DND-41 (cell line): ENCODE measurements at regions not wholly inside any gene's neighbourhood (a gene's known extent, or its start where the extent isn't known, plus 50 kb on each side); places are given as distances from the start of the nearest gene placed in this dataset.

Experiments
- ATAC-seq: fragments of 200-7000 bp; cut with Tn5 transposase; 3 replicates; pipeline ENCODE4 v1.9.1; 2021; ENCODE audit warnings: low read depth; ENCODE audit not compliant: insufficient read depth
- DNase-seq: peaks from one replicate; pipeline ENCODE4 v3.0.0-alpha.2; 2020
- H2AFZ ChIP-seq: 2 replicates; pipeline ENCODE4 v1.6.0; 2012; ENCODE audit warnings: low read depth, low read length
- H3K27ac ChIP-seq: 2 replicates; pipeline ENCODE4 v1.5.1; 2012; ENCODE audit warnings: low read length, inconsistent platforms
- H3K27me3 ChIP-seq: fragments of 200-600 bp; sonication (generic); 2 replicates; pipeline ENCODE4 v1.6.0; 2012; ENCODE audit warnings: low read length, mild to moderate bottlenecking, inconsistent platforms; ENCODE audit not compliant: insufficient read depth, poor library complexity
- H3K36me3 ChIP-seq: 2 replicates; pipeline ENCODE4 v1.5.1; 2012; ENCODE audit warnings: low read length, inconsistent platforms; ENCODE audit not compliant: insufficient read depth
- H3K4me1 ChIP-seq: 2 replicates; pipeline ENCODE4 v1.5.1; 2012; ENCODE audit warnings: mild to moderate bottlenecking, low read length; ENCODE audit not compliant: insufficient read depth
- H3K4me2 ChIP-seq: 2 replicates; pipeline ENCODE4 v1.6.0; 2012; ENCODE audit warnings: mild to moderate bottlenecking, moderate library complexity, low read length, inconsistent platforms; ENCODE audit not compliant: insufficient read depth
- H3K4me3 ChIP-seq, 2 experiments: fragments of 200-600 bp in 1 of 2; shearing (Covaris generic) in 1 of 2; 2 replicates each; pipeline ENCODE4 v1.5.1; 2012 to 2016; ENCODE audit warnings: inconsistent platforms in 2 of 2, low read length in 2 of 2, mild to moderate bottlenecking in 2 of 2, low read depth in 1 of 2, moderate library complexity in 1 of 2
- H3K79me2 ChIP-seq: 2 replicates; pipeline ENCODE4 v1.6.0; 2012; ENCODE audit warnings: low read length, inconsistent platforms; ENCODE audit not compliant: insufficient read depth
- H3K9ac ChIP-seq: 2 replicates; pipeline ENCODE4 v1.6.0; 2012; ENCODE audit warnings: low read depth, mild to moderate bottlenecking, inconsistent platforms, low read length, moderate library complexity
- H3K9me3 ChIP-seq: 2 replicates; pipeline ENCODE4 v1.5.1; 2012; ENCODE audit warnings: low read length, moderate library complexity, mild to moderate bottlenecking, inconsistent platforms; ENCODE audit not compliant: insufficient read depth, severe bottlenecking
- H4K20me1 ChIP-seq: 2 replicates; pipeline ENCODE4 v1.6.0; 2012; ENCODE audit warnings: low read length; ENCODE audit not compliant: insufficient read depth
- EZH2 ChIP-seq: IDR thresholded peaks from 3 replicates; pipeline ENCODE4 v1.6.1; 2012; ENCODE audit warnings: borderline replicate concordance, low read depth, mild to moderate bottlenecking, moderate library complexity, low read length, inconsistent platforms; ENCODE audit not compliant: severe bottlenecking
- TF ChIP-seq, protein P1 (sequence below): IDR thresholded peaks from 2 replicates; pipeline ENCODE4 v1.5.1; 2012; ENCODE audit warnings: borderline replicate concordance, low read length, moderate library complexity, mild to moderate bottlenecking; ENCODE audit not compliant: poor library complexity, severe bottlenecking; ENCODE audit errors: extremely low read depth

DNA sequence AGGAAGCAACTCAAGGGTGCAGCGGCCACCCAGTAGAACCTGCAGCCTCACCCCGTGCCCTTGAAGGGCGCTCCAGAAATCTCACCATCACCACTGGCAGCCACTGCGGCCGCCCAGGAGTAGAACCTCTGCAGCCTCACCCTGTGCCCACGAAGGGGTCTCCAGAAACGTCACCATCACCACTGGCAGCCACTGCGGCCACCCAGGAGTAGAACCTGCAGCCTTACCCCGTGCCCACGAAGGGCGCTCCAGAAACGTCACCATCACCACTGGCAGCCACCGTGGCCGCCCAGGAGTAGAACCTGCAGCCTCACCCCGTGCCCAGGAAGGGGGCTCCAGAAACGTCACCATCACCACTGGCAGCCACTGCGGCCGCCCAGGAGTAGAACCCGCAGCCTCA is 336.0 kb downstream of the TEX29 start:
- no peaks in the 10 kb centered on the region for H3K9me3 ChIP-seq
- ATAC-seq (no peak), DNase-seq (no peak)
- H3K4me2 ChIP-seq: no peak overlapping the region
- H4K20me1 ChIP-seq: no peaks in the 10 kb centered on the region
- H3K4me1 ChIP-seq: no peaks in the 10 kb centered on the region
- H3K4me3 ChIP-seq: no peak overlapping the region
- H3K9ac ChIP-seq: no peak overlapping the region
- no peaks in the 10 kb centered on the region for H3K36me3 ChIP-seq
- H2AFZ ChIP-seq: no peak overlapping the region
- H3K79me2 ChIP-seq: no peaks in the 10 kb centered on the region
- peaks cover 6% of the 10 kb centered on the region for H3K27me3 ChIP-seq
- TF ChIP-seq, protein P1, sequence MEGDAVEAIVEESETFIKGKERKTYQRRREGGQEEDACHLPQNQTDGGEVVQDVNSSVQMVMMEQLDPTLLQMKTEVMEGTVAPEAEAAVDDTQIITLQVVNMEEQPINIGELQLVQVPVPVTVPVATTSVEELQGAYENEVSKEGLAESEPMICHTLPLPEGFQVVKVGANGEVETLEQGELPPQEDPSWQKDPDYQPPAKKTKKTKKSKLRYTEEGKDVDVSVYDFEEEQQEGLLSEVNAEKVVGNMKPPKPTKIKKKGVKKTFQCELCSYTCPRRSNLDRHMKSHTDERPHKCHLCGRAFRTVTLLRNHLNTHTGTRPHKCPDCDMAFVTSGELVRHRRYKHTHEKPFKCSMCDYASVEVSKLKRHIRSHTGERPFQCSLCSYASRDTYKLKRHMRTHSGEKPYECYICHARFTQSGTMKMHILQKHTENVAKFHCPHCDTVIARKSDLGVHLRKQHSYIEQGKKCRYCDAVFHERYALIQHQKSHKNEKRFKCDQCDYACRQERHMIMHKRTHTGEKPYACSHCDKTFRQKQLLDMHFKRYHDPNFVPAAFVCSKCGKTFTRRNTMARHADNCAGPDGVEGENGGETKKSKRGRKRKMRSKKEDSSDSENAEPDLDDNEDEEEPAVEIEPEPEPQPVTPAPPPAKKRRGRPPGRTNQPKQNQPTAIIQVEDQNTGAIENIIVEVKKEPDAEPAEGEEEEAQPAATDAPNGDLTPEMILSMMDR: no peak
- TF ChIP-seq EZH2: no peak
- no peak overlapping the region for H3K27ac ChIP-seq

DNA sequence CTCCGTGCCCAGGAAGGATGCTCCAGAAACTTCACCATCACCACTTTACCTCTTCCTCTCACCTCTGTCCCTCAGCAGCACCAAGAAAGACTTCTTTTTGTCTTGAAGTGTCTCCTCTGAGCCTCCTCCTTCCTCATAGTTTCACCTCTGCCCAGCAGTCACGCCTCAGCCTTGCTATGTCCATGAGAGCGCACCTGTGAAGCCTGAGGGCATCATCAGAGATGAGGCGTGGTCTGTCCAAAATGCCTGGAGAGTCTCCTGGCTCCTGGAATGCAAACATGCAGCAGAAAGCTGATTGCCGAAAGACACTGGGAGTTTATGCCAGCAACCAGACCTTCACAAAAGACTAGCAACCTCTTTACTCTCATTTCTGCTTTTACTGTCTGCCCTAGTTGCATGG is 336.6 kb downstream of the TEX29 start:
- H3K27me3 ChIP-seq: peaks cover 6% of the 10 kb centered on the region
- no peak overlapping the region for H3K4me2 ChIP-seq
- no peak for TF ChIP-seq EZH2
- TF ChIP-seq, protein P1: no peak
- ATAC-seq (no peak), DNase-seq (no peak)
- H3K4me1 ChIP-seq: no peaks in the 10 kb centered on the region
- H2AFZ ChIP-seq: no peak overlapping the region
- H3K27ac ChIP-seq: no peak overlapping the region
- no peak overlapping the region for H3K9ac ChIP-seq
- no peaks in the 10 kb centered on the region for H4K20me1 ChIP-seq
- H3K4me3 ChIP-seq: no peak overlapping the region
- no peaks in the 10 kb centered on the region for H3K79me2 ChIP-seq
- H3K9me3 ChIP-seq: no peaks in the 10 kb centered on the region
- no peaks in the 10 kb centered on the region for H3K36me3 ChIP-seq

DNA sequence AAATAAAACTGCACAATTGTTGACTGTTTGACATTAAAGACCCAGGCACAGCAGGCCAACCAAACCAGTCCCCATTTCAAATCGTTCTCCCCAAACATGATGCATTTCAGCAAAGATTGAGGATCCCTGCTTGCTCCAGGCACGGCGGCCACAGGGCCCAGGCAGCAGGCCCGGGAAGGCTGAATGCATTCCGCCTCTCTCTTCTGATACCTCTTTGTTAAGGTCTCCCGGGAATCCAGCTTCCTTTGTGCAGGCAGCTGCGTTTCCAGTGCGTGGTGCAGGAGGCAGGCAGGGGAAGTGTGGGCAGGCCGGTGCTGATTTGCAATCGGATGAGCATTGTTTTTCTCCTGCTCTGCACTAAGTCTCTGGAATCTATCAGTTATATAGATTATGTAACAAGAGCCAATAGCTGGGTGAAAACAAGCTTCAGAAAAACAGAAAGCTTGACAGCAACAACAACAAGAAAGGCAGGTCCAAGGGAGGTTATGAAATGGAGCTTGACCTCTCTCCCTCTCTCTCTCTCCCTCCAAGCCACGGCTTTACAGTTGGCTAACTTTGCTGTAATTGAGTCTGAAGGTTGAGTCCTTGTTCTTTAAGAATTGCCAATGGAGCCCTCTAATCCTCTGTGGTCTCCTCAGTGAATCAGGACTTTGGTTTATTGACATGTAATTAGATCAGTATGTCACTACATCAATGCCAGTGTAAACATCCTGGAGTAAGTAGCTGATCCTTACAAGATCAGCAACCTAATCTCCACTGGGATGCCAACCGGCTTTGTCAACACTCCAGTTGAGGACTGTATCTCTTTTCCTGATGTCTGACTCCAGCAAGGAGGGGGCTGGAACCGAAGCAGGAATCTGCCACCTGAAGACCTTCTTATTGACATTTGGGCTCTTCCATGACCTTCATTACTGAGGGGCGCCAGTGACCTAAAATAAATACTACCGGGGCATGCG is 338.0 kb downstream of the TEX29 start:
- no peaks in the 10 kb centered on the region for H3K9me3 ChIP-seq
- no peaks in the 10 kb centered on the region for H3K4me1 ChIP-seq
- no peak overlapping the region for H3K9ac ChIP-seq
- ATAC-seq: no peak
- no peaks in the 10 kb centered on the region for H3K79me2 ChIP-seq
- no peak overlapping the region for H3K27ac ChIP-seq
- no peak for DNase-seq
- peaks cover 6% of the 10 kb centered on the region for H3K27me3 ChIP-seq
- no peak overlapping the region for H3K4me2 ChIP-seq
- H3K36me3 ChIP-seq: no peaks in the 10 kb centered on the region
- no peaks in the 10 kb centered on the region for H4K20me1 ChIP-seq
- no peak overlapping the region for H2AFZ ChIP-seq
- TF ChIP-seq, protein P1: no peak
- TF ChIP-seq EZH2: no peak
- no peak overlapping the region for H3K4me3 ChIP-seq
